IPS DF 19.7 (cell line): ENCODE measurements at regions not wholly inside any gene's neighbourhood (a gene's known extent, or its start where the extent isn't known, plus 50 kb on each side); places are given as distances from the start of the nearest gene placed in this dataset.

Experiments used
- DNase-seq: peaks from one replicate; pipeline ENCODE4 v3.0.0-alpha.2; 2013; ENCODE audit warnings: low read depth, low spot score

DNA sequence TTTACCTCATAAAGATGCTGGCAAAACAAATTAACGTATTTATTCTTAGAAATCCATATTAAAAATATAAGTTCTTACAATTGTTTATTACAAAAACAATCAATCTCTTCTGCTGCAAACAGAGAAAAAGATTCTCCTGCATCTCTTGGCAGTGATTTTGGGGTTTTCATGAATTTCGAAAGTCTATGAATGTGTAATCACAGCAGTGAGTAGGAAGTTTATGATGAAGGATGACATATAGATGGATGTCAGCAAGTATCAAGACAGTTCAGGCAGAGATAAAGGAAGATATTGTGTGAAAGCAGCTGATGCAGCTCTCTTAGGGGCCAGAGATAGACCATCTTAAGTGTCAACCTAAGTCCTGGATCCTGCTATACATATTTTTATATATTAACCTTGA, 196.9 kb upstream of the BANK1 start:
- DNase-seq = no peak

DNA sequence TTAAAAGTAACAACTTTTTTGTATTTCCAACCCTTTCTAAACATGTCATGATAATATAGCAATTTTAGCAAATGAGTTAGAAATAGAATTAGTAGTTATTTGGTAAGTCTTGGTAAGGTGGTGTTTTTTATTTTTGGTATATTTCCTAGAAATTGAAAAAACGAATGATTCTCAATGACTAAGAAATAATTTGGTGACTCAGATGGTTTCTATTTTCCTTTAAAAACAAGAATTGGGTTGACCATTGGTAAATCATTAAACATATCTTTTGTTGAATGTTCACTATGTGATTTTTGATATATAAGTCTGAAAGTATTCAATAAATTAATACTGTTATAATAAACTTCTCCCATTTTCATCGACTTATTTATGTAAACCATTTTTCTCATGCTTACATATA, 206.2 kb upstream of the BANK1 start:
- DNase-seq = no peak

DNA sequence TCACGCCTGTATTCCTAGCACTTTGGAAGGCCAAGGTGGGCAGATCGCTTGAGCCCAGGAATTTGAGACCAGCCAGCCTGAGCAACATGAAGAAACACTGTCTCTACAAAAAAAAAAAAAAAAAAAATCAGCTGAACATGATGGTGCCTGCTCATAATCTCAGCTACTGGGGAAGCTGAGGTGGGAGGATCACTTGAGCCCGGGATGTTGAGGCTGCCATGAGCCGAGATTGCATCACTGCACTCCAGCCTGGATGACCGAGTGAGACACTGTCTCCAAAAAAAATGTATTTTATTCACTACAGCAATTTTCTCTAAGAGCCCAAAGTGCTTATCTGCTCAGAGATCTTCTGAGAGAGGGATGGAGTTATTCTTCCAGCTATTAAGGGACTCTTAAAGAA, 215.8 kb upstream of the PPP3CA start:
- DNase-seq = no peak

DNA sequence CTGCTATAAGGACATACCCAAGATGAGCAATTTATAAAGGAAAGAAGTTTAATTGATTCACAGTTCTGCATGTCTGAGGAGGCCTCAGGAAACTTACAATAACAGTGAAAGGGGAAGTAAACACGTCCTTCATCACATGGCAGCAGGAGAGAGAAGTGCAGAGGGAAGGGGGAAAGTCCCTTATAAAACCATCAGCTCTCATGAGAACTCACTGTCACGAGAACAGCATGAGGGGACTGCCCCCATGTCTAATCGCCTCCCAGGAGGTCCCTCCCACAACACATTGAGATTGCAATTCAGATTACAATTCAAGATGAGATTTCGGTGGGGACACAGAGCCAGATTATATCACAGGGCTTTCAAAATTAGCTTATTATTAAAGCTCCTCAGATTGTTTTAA, 209.5 kb upstream of the PPP3CA start:
- no peak for DNase-seq

DNA sequence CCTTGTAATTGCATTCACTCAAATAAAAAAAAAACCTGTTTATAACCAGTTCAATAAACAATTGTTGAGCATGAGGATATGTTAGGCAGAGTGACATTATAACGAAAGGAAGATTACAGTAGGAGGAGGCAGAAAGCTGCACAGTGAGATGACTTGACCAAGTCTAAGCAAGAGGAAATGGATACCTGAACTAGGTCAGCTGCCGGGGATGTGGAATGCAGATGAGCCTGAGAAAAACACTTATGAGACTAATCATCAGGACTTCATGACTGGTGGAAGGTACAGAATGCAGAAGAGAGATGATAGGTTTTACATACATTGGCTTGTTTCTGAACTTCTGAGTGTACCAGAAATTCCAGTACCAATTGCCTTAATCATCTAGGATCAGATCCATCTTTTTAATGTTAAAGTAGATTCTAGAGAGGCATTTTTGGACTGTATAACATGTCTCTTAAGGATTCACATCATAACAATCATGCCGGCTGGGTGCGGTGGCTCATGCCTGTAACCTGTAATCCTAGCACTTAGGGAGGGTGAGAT, 208.1 kb upstream of the PPP3CA start:
- no peak for DNase-seq

DNA sequence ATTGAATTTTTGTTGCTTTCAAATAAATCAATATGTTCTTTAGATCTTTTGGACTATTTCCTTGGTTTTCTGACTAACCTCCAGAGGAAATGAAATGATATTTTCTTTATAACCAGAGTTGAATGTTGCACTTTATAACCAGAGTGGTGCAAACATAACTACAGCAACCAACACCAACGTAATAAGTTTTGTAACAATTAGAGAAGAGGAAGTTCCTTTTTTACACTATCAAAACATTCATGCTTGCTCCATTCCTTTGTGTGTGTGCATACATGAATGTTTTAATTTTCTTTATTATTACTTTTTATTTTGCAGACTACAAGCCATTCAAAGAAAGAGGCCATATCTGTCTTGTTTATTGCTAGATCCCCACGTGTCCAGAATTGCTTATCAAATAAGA, 193.0 kb upstream of the PPP3CA start:
- no peak for DNase-seq

DNA sequence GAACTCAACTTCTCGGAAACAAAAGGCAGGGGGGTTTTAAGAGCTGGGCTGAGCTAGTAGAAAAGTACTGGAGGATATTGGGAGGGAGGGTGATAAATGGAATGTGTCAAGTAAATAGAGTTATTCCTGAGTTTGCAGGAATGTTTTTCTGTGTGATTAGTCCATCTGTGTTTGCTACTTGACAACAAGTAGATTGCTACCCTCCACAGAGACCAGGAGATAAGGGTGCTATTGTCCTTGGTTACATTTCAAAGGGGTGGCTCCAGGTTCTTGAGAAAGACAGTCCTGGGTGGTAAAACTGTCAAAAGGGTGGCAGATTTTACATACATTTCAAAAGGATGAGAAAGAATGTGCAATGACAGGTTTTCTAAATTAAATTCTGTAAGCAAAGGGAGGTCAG, 181.2 kb upstream of the PPP3CA start:
- DNase-seq = no peak

DNA sequence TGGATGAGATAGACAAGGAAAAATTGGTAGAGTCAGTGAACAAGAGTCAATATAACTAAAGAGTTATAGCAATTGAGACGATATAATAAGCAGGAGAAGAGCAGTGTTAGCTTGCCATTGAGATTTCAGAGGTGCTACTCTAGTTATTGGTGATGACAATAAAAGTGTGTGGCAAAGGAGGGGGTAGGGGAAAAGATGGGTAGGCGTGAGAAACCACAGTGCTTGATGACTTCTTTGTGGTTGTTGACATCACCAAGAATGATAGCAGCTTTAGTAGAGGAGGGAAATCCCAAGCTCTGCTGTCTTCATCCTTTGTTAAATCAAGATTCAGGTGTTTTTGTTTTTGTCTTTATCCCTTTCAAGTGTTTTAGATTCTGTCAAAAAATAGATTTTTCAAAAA, 179.9 kb upstream of the PPP3CA start:
- no peak for DNase-seq

DNA sequence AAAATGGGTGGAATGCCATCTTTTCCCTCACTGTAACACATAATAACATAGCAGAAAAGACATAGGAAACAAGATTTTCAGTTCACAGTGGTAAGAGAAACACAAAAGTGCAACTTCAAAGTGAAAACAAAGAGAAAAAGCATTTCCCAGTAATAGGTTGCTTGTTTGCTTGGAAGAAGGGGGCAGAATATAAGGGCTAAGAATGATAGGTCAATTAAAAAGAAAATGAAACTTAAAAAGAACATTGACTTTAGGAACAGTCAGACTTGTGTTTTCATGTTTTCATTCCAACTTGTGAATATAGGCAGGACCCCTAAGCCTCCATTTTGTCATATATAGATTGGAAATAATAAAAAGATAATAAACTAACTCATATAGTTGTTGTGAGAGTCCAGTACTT, 168.2 kb upstream of the PPP3CA start:
- no peak for DNase-seq

DNA sequence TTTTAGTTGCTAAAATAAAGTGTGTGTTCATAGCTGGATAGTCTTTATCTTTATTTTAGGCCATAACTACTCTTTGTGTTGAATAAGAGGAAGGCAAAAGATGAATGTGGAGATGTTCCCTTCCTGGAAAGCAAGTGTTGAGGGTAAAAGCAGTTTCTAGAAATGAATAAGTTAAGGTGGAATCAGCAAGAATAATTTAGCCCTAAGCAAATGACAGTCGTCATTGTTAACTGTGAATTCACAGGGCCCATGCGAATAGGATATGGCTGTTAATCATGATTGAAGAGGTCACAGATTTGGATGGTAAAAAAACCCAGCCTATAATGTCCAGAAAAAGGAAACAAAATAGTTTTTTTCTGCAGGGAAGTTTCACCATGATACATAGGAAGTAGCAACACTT, 167.8 kb upstream of the PPP3CA start:
- DNase-seq = no peak

DNA sequence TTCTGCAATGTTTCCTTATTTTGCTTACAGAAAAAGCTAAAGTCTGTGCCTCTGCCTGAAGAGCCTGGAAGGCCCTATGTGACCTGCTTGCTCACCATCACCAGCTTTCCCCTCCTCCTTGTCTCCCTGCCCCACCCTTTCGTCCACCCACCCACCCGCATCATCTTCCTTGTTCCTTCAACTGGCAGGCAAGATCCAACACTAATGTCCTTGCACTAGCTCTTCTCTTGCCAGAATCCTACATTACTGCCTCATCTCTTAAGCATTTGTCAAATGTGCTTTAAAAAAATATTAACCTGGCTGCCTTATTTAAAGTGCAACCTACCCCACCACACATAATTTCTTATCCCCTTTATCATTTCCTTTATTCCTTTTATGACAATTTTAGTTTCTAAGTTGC, 165.1 kb upstream of the PPP3CA start:
- no peak for DNase-seq

DNA sequence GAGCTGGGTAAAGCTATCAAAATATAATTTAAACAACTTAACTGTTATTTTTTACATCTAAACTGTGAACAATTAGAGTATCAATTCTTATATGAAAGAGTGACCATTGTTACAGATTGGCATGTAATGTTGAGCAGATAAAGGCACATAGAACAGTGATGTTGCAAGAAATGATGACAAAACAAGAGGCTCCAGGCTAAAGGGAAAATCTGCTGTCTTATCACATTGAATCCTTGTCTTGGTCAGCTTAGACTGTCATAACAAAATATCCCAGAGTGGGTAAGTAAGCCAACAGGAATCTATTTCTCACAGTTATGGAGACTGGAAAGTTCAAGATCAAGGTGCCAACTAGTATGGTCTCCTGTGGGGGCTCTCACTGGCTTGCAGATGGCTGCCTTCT, 154.1 kb upstream of the PPP3CA start:
- no peak for DNase-seq

DNA sequence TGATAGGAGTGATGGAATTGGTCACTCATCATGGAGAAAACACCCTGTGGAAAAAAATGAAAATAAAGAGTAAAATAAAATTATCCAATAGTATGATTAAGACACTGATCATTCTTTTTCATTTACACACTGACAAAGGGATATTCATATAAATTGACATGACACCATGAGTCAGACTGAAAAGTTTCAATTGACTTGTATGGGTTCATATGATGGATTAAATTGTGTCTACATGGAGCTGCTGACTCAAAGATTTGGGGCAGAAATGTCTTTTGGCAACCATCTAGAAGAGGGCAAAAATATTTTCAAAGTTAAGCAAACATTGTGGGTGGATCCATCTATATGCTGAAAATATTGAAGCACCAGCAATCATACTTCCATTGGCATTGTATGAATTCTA, 153.4 kb upstream of the PPP3CA start:
- no peak for DNase-seq

DNA sequence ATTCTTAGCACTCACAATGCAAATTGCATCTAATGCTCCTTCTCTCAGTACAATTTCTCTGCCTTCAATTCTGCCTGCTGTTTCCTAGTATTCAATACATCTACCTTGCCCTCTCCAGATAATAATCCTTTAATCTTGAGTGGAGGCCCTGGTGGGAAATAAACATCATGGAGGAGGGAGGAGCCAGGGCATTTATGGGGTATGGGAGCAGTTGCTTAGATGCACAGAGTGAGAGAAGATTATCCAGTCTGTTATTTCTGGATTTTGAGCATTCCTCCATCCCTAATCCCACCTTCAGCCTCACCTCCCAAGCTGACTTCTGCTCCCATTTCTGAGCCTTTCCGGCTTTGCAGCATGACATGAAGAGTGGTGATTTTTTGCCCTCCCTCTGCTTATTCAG, 127.9 kb upstream of the PPP3CA start:
- DNase-seq = no peak

DNA sequence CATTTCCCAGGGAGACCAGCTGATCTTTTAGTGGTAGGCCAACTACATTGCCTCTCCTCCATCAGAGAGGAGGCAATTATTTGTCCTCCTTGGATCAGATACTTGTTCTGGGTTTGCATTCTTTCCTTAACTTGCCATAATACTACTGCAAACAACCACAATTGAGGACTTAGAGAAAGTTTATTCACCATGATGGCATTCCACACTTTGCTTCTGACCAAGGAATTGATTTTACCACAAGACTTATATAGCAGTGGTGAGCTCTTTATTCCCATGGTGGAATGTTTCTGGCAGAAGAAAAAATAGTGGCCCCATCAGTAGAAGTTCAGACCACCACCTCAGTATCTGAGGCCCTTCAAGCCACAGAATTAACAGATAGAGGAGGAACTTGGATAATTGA, 123.9 kb upstream of the PPP3CA start:
- no peak for DNase-seq

DNA sequence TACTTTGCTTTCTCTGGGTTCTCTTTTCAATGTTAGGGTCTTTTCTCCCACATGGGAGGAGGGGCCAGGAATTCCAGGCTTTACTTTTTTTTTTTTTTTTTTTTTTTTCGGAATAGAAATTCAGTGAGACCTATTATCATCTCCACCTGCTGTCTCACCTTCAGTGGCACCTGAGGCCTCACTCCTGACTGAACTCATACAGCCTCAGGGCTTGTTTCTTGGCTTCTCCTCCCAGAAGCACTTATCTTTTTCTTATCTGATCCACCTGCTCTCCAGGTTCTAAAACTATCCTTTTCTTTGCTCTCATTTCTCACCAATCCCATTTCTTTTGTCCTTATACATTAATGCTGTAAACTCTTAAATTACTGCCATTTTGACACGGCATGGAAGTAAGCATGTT, 117.3 kb upstream of the PPP3CA start:
- DNase-seq = no peak

DNA sequence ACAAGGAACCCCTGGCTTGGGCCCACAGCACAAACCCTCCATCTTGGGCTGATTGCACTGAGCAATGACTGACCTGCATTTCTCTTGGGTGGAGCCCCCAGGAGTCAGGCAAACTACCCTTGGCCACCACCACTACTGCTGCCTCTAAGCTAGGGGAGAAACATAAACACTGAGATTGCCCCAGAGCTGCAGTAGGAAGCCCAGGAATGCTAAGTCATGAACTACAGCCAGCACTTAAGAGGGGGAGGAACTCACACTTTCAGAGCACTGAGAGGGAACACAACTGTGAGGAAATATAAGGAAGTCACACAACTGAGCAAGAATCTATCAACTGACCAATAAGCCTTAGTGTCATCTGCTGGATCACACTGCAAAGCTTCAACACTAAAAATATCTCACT, 111.6 kb upstream of the PPP3CA start:
- no peak for DNase-seq

DNA sequence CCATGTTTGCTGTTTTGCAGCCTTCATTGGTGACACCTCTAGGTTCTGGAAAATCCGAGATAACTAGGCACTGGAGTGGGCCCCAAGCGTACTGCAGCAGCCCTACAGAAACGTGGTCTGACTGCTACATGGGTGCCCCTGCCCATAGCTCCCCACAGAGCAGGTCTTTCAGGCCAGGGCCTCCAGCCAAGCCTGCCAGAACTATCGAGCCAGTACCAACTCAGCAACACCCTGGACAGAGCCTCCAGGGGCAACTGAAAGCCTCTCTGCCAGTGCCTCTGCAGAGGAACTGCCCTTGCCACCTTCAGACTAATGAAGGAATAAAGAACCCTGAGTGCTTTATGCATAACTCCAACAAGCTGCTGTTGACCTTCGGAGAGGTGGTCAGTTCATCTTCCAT, 111.1 kb upstream of the PPP3CA start:
- no peak for DNase-seq

DNA sequence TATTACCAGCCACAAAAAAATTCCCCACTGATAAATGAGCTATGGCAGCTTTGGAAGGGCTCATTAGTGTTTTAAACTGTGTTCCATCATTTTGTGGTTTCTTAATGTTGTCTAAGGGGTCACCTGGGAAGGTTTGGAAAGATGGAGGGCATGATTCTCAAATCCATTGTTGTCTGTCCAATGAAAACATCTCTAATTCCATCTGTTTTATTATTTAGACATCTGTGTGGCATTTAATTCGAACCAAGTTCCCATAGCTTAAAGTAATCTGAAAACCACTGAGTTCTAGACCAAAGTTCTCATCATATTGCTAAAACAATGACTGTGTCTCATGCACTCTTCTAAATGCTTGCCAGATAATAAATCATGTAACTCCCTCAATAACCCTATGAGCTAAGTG, 103.8 kb upstream of the PPP3CA start:
- no peak for DNase-seq

DNA sequence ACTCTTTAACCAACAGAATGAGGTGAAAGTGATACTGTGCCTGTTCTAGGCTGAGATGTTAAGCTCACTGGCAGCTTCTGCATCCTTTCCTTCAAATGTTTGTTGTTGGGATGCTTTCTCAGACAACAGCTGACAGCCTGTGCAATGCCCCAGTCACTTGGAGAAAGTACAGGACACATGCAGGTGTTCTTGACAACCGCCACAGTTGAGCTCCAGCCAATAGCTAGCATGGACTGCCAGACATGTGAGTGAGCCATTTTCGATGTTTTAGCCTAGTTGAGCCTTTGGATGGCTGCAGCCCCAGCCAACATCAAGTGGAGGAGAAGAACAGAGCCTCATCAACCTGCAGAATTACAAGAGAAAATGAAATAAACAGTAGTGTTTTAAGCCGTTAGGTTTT, 94.1 kb upstream of the PPP3CA start:
- no peak for DNase-seq

DNA sequence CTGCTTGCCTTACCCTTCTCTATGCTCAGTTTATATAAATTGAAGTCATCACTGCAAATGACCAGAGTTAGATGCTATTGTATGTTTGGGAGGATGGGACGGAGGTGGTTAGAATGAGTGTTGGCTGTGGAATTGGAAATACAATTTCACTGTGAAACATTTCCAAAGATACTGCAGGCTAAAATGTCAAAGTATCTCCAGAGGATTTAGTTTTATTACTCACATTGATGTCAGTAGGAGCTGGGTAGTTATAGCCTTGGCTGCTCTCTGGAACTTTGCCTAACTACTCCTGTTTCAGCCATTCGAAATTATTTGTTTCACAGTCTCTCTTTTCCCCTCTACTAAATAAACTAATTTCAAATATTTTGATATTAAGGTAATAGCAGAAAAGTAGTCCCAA, 92.6 kb upstream of the PPP3CA start:
- no peak for DNase-seq

DNA sequence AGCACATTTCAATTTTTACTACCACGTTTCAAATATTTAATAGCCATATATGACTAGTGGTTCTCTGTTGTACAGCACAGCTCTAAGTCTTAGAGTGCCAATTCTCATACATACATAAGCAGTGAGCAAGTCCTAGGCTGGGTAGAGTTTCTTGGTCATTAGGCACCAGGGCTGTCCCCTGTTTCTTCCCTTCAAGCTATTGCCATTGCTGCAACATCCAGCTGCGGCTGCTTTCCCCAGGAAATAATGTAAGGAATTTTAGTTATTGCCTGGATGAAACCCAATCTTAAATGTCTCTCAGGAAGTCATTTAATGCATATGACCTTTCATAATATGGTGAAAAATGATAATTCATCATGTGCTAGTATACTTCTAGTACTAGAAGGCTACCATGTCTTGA, 74.1 kb upstream of the PPP3CA start:
- DNase-seq = no peak

DNA sequence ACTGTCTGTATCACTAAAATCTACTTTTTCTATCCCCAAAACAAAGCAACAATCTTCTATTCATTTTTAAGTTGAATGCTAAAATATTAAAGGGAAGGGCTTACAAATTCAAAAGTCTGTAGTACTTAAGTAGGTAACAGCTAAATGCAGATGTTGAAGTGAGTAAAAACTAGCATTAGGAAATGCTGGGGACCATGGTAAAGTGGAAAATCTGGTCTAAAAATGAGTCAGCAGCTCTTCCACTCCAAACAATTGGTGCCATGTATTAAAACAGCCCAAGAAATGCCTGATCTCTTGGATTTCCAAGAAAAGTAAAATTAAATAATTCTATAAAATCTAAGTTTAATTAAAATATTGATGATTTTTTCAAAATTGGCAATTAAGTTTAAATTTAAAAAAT, 73.3 kb upstream of the PPP3CA start:
- DNase-seq = no peak

DNA sequence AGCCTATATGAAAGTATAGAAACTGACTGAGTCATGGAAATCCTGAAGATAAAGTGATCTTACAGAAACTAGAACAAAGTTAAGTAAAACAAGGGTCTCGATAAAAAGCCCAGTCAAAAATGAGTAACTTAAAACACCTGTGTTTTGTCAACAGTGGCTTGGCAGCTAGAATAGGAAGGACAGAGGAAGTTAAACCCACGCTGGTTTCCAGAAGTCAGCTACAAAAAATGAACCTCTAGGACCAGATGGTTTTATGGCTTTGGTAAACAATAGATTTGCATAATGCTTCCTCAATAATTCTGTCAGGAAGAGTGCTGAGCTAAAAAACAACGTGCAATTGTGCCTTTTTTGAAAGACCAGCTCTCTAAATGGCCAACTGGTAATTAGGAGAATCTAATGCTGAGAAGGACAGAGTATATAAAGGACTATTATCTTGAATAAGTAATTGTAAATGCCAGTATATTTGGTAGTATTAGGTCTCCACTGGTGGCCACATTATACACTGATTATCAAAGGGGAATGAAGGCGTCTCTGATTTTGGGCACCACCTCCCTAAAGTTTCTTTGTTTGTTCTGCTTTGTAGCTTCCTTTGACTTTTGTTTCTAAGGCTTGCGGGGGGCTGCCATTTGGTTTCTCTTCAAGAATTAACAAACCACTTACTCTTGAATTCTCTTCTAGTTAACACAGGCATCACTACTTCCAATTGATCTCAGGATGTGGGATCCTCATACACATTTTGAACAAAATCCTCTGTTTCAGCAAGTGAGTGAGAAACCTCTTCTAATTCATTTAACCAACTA, 72.2 kb upstream of the PPP3CA start:
- DNase-seq = no peak
